NCI-H2171 (cell line): ENCODE measurements at regions not wholly inside any gene's neighbourhood (a gene's known extent, or its start where the extent isn't known, plus 50 kb on each side); places are given as distances from the start of the nearest gene placed in this dataset.
"Not testable (repeated sequence)": the region's sequence is repeated elsewhere in the genome, so short reads cannot be mapped to it uniquely, and the experiment has no call there.

Experiments
- DNase-seq: peaks from one replicate; lab custom pipeline; 2025; lab: John Stamatoyannopoulos, UW

DNA sequence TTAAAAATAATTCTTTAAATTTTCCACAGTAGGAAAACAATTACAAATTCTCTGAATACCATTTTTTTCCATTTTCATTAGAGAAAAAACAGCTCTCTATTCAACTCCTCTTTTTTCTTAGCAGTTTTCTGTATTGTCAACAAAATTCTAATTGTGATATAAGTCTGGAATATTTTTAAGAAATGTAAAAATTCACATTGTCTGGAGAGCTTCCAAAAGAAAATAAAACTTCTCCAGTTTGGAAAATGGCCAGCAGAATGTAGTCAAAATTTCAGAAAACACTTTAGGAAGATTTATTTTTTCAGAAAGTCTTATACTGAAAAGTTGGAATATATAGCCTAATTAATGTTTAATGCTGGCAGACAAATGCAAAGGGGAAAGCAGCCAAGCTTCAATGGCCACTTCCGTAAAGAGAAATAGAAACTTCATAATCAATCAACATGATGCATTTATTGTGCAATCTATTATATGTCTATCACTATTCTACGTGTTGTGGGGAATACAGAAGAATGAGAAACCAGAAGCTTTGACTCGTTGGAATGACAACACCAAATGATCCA is 733.2 kb upstream of the PKDCC start:
- DNase-seq, result no peak

GRCh38 chr2:41319437-41319836 is 728.4 kb upstream of the PKDCC start:
- DNase-seq, result no peak

DNA sequence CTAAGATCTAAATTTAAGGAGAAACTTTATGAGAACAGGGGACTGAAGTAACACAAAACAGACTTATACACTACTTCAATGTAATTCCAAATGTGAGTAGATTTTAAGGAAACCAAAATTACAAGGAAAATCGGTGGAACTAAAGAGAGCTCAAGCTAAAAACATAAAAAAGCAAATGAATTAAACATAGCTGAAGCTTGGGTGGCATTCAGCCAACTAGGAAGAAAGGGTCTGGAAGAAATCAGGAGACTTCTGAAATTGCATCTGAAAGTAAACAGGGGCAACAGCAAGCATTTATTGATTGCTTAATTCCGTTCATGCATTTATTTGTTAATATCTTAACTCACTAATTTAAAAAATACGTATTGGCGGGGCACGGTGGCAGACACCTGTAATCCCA is 727.3 kb upstream of the PKDCC start:
- DNase-seq, result no peak

DNA sequence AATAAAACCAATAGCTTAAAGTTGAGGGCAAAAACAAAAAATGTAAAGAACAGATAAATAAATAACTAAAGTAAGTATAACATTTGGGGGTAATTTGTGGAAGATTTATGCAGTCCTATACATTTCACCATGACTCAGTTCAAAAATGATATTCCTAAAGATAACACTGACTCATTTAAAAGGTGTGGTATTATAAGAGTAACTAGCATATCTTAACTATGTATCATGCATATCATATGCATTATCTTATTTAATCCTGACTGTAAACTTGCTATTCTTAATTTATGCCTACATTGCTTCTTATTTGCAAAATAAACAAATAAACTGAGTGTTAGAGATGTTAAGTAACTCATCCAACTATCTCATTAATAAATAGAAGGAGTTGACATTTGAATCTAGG is 726.5 kb upstream of the PKDCC start:
- DNase-seq, result no peak

DNA sequence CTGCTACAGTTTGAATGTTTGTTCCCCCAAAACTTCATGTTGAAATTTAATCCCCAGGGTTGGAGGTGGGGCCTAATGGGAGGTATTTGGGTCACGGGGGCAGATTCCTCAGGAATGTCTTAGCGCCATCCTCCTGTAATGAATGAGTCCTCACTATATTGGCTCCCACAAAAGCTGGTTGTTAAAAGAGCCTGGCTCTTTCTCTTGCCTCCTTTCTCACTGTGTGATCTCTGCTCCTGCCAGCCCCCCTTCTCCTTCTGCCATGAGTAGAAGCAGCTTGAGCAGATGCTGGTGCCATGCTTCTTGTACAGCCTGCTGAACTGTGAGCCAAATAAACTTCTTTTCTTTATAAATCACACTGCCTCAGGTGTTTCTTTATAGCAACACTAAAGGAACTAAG is 721.0 kb upstream of the PKDCC start:
- peak; percentile 34 for DNase-seq

DNA sequence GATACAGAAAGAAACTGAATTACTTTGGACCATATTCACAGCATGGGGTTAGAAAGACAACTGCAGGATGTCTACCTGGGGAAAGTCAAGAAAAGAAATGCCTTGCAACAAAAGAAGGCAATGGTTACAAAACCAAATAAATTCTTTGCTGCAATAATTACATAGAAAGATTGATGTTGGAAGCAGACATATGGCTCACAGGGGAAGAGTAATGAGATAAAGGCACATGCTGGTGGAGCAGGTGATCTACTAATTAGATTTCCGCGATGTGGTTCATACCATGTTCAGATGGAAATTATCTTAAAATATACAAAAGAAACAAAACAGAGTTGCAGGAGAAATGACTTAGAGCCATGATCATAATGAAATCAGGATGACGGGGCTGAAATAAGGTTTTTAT is 718.8 kb upstream of the PKDCC start:
- no peak for DNase-seq

GRCh38 chr2:41334159-41334558 is 713.7 kb upstream of the PKDCC start:
- DNase-seq, result no peak

DNA sequence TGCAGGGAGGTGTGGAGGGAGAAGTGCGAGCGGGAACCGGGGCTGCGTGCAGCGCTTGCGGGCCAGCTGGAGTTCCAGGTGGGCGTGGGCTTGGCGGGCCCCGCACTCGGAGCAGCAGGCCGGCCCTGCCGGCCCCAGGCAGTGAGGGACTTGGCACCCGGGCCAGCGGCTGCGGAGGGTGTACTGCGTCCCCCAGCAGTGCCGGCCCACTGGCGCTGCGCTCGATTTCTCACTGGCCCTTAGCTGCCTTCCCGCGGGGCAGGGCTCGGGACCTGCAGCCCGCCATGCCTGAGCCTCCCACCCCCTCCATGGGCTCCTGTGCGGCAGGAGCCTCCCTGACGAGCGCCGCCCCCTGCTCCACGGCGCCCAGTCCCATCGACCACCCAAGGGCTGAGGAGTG is 712.2 kb upstream of the PKDCC start:
- not testable (repeated sequence) for DNase-seq

DNA sequence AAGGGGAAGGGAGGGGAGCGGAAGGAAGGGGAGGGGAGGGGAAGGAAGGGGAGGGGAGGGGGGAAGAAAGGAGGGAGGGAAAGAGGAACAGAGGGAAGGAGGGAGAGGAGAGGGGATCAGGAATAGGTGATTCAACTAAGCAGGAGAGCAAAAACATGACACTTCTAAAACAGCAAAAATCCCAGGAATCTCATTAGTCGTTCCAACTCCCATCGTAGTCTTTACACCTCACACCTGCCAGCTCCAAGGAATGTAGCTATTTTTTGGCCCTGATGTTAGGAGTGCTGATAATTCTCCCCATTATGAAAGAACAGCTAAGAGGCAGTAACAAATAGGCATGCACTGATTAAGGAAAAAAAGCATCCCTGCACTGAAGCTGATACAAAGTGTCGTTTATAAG is 709.9 kb upstream of the PKDCC start:
- DNase-seq, result no peak

GRCh38 chr2:41344529-41344928 is 703.3 kb upstream of the PKDCC start:
- DNase-seq, result no peak

- DNase-seq, result no peak
Measured at GRCh38 chr2:41353060-41353459, 694.8 kb upstream of the PKDCC start.

GRCh38 chr2:41355794-41356193 is 692.0 kb upstream of the PKDCC start:
- no peak for DNase-seq

DNA sequence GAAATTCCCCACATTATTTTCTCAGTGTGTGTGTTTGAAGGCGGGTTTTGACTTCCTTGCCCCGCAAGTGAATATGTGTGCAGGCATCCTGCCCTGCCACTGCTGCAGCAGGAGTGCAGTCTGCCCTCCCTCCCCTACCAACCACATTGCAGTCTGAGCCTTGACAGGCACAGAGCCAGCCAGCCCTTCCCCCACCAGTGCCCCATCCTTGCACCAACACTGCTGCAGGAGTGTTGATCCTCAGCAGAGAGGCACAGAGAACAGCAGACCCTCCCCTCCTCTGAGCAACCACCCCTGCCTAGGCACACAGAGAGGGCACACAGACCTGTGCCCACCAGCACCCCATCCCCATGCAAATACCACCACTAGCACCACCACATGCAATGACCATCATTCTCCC is 683.0 kb upstream of the PKDCC start:
- DNase-seq, result no peak

GRCh38 chr2:41375901-41376300 is 671.9 kb upstream of the PKDCC start:
- DNase-seq, result no peak

DNA sequence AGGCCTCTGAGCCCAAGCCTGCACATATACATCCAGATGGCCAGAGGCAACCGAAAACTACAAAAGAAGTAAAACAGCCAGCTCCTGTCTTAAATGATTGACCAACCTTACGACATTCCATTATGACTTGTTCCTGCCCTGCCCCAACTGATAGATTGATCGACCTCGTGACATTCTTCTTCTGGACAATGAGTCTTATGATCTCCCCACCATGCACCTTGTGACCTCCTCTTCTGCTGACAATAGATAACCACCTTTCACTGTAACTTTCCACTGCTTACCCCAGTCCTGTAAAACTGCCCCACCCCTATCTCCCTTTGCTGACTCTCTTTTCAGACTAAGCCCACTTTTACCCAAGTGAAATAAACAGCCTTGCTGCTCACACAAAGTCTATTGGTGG is 670.0 kb upstream of the PKDCC start:
- no peak for DNase-seq

- DNase-seq, result no peak
Measured at GRCh38 chr2:41378420-41378819, 669.4 kb upstream of the PKDCC start.

DNA sequence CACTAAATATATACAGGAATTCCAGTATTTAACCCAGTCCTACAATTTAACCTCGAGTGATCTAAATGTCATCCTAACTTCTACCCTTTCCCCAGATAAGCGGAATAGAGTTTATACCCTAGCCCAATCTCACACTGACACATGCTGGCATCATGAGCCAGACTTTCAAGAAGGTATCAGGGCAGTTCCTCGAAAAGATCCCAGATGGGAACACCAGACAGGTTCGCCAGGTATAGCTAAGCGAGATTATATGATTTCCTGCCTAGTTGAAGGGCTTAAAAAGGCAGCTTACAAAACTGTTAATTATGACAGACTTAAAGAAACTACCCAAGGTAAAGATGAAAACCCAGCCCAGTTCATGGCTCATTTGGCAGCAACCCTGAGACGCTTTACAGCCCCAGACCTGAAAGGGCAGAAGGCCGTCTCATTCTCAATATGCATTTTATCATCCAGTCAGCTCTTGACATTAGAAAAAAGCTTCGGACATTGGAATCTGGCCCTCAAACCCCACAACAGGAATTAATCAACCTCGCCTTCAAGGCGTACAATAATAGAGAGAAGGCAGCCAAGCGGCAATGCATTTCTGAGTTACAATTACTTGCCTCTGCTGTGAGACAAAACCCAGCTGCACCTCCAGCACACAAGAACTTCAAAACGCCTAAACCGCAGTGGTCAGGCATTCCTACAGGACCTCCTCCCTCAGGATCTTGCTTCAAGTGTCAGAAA is 668.2 kb upstream of the PKDCC start:
- DNase-seq, result no peak

DNA sequence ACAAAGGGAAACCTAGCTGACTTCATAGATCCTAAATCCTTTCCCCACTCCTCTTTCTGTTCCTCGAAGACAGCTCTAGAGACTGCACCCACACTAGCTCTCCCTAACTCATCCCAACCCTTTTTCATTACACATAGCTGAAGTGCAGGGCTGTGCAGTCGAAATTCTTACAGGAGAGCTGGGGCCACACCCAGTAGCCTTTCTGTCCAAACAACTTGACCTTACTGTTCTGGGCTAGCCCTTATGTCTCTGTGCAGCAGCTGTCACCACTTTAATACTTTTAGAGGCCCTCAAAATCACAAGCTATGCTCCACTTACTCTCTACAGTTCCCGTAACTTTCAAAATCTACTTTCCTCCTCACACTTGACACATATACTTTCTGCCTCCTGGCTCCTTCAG is 666.1 kb upstream of the PKDCC start:
- DNase-seq, result no peak

GRCh38 chr2:41387519-41387918 is 660.3 kb upstream of the PKDCC start:
- no peak for DNase-seq

DNA sequence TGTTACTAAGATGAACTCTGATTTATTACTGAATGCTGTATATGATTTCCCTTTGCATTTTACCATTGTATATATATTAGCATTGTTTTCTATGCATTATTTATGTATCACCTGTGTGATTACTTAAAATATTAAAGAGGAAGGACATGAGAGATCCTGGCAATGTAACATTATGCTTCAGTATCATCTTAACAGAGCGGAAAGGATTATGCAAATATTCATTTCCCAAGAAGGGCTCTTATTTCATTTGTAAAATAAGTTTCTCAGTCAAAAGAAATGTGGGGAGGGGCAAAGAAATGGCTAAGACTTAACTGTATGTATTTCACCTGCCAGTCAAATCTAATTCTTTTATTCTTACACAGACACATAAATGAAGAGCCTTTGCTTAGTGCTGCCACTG is 654.2 kb upstream of the PKDCC start:
- no peak for DNase-seq

DNA sequence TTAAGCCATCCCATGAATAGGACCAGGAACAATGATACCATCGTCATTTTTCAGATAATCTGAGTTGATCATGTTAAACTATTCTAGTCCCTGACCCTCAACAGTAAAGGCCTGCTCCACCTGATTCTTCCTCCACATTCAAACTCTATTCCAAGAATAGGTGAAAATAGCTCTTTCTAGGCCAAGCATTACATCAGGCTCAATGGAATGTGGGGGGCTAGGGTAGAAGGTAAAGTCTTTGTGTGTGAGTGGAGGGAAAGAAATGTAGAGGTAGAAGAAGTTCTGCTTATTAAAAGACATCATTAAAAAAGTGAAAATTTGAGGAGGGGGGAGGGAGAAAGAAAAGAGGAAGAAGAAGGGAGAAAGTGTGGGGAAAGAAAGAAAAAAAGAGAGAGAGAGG is 653.3 kb upstream of the PKDCC start:
- DNase-seq, result no peak

DNA sequence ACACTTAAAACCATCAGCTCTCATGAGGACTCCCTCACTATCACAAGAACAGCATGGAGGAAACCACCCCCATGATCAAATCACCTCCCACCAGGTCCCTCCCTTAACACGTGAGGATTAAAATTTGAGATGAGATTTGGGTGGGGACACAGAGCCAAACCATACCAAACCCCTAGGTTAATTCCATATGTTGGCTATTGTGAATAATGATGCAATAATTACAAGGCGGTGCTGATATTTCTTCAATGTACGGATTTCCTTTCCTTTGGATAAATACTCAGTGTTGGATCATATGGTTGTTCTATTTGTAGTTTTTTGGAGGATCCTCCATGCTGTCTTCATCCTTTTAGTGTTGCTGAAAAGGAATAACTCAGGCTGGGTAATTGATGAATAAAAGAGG is 652.1 kb upstream of the PKDCC start:
- no peak for DNase-seq

DNA sequence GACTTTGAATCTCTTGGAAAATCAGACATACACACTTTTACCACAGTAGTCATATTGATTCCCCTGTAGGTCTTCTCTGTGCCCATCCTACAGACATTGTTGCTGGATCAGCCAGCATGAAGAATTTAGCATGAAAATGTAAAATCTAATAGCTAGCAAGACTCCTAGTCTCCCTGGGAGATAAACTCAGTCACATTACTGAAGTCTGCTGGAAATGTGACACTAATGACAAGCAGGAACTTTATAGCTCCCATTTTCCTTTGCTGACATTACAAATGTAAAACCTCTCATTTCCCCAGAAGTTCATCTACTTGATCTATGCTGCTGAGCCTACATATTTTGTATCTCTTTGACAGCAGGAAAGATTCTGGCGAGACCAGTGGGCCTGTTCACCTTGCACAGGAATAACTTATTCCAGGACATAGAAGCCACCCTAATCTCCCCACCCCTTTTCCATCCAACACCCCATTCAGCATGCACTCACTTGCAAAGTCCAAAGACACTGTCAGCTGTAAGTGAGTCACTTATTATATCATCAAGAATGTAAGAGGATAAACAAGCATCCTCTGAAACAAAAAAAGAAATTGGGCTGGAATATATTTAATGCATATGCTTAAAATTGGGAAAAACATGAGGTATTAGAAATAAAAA is 648.3 kb upstream of the PKDCC start:
- DNase-seq, result no peak
